ENCODE measurements at regions not wholly inside any gene's neighbourhood (a gene's known extent, or its start where the extent isn't known, plus 50 kb on each side); places are given as distances from the start of the nearest gene placed in this dataset.
"Not testable (repeated sequence)": the region's sequence is repeated elsewhere in the genome, so short reads cannot be mapped to it uniquely, and the experiment has no call there.

GRCh38 chr17:63189082-63189481 lies 223.0 kb downstream of the TANC2 start:
- DNase-seq: no peak

DNA sequence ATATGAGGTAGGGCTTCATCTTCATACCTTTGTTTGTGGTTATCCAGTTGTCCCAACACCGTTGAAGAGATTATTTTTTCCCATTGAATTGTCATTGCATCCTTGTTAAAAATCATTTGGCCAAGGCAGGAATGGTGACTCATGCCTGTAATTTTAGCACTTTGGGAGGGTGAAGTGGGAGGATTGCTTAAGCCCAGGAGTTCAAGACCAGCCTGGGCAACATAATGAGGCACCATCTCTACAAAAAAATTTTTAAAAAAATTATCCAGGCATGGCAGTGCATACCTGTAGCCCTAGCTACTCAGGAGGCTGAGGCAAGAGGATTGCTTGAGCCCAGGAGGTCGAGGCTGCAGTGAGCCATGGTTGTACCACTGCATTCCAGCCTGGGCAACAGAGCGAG lies 223.9 kb downstream of the TANC2 start:
- DNase-seq: no peak

DNA sequence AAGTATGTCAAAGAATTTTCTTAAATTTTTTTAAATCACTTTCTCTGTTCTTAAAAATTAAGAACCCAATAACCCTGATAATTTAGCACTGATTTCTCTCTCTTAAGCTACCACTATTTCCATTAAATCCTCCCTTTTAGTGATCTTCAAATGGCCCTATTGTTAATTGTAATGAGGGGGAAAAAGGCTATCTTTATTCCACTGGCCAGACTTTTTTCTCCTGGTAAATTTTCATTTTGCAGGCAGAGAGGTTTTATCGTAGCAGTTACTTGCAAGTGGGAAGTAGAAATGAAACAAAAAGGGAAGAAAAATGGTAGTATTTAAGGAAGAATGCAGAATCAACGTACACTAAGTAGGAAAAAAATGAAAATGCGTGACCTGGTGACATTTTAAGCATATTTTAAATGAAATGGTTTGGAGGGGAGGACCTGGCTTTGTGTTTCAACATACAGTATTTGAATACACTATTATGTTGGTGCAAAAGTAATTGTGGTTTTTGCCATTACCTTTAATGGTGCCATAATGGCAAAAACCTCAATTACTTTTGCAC lies 224.9 kb downstream of the TANC2 start:
- DNase-seq: no peak

DNA sequence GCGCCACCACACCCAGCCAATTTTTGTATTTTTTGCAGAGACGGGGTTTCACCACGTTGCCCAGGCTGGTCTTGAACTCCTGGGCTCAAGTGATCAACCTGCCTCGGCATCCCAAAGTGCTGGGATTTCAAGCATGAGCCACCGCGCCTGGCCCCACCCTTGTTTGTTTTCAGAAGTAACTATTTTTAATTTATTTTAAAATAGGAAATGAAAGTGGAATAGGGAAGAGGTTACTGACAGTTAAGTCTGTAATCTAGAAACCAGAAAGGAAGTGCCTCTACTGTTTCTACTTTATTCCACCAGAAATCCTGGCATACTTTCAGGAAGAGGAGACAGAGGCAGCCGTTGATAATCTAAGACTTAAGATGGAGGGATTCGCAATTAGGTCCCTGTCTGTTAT lies 225.6 kb downstream of the TANC2 start:
- DNase-seq: no peak

DNA sequence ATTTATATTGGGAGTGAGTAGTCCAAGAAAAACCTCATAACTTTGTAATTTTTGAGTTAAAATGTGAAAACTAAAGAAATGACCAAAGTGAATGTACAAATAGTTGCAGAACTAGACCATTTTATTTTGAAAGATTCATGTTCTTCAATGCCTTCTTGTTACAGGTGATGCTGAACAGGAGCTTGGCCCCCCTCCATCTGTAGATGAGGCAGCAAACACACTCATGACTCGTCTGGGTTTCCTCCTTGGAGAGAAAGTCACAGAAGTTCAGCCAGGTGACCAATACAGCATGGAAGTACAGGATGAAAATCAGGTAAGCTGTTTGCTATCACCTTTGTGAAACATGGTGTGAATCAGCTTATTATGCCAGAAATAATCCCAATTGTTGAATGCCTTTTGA lies 227.8 kb downstream of the TANC2 start:
- no peak for DNase-seq

- no peak for DNase-seq
Observed at GRCh38 chr17:63196772-63197335, 230.8 kb downstream of the TANC2 start.

GRCh38 chr17:63203652-63204051 lies 237.6 kb downstream of the TANC2 start:
- DNase-seq: no peak

GRCh38 chr17:63221939-63222338 lies 224.2 kb downstream of the CYB561 start:
- DNase-seq: no peak

- DNase-seq: no peak
Observed at GRCh38 chr17:63222655-63223054, 223.5 kb downstream of the CYB561 start.

- no peak for DNase-seq
Observed at GRCh38 chr17:63223212-63223911, 222.7 kb downstream of the CYB561 start.

DNA sequence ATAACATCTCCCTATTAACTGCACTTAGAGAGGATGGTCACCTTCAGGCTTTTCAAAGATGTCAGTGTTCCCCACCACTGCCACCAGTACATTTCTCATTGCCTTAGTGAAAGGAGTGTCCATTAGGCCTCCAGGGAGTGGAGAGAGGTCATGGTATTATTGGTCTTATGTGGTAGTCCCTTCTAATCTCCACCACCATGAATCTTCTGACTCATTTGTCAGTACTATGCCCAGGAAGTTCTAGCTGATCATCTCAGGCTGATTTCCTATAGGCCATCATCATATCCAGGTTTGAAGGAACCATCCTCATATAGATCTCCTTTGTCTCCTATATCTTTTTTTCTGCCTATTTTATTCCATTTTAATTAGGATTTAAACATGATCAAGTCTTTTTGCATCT lies 221.5 kb downstream of the CYB561 start:
- no peak for DNase-seq

GRCh38 chr17:63226720-63227119 lies 219.4 kb downstream of the CYB561 start:
- not testable (repeated sequence) for DNase-seq

DNA sequence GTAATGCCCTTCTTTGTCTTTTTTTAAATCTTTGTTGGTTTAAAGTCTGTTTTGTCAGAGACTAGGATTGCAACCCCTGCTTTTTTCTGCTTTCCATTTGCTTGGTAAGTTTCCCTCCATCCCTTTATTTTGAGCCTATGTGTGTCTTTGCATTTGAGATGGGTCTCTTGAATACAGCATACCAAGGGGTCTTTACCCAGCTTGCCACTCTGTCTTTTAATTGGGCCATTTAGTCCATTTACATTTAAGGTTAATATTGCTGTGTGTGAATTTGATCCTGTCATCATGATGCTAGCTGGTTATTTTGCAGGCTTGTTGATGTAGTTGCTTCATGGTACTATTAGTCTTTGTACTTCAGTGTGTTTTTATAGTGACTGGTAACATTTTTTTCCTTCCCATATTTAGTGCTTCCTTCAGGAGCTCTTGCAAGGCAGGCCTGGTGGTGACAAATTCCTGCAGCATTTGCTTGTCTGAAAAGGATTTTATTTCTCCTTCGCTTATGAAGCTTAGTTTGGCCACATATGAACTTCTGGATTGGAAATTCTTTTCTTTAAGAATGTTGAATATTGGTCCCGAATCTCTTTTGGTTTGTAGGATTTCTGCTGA lies 215.0 kb downstream of the CYB561 start:
- not testable (repeated sequence) for DNase-seq

DNA sequence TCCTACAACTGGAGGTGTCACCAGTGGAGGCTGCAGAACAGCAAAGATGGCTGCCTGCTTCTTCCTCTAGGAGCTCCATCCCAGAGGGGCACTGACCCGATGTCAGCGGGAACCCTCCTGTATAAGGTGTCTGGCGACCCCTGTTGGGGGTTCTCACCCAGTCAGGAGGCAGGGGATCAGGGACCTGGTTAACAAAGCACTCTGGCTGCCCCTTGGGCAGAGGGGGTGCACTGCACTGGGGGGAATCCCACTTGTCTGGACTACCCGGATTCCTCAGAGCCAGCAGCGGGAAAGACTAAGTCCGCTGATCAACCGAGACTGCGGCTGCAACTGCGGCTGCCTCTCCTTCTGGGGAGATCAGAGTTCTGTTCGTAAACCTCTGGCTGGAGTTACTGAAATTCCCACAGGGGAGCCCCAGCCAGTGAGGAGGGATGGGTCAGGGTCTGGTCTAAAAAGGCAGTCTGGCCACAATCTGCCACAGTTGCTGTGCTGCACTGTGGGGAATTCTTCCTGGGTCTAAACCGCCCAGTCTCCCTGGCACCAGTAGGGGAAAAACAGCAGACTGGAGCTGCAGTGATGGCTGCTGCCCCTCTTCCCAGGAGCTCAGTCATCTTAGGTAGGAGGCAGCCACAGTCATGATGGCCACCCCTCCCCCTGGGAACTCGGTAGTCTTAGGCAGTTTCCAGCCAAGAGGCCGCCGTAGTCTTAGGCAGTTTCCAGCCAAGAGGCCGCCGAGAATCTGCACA lies 213.4 kb downstream of the CYB561 start:
- no peak for DNase-seq

- no peak for DNase-seq
Observed at GRCh38 chr17:63240106-63240505, 206.0 kb downstream of the CYB561 start.

DNA sequence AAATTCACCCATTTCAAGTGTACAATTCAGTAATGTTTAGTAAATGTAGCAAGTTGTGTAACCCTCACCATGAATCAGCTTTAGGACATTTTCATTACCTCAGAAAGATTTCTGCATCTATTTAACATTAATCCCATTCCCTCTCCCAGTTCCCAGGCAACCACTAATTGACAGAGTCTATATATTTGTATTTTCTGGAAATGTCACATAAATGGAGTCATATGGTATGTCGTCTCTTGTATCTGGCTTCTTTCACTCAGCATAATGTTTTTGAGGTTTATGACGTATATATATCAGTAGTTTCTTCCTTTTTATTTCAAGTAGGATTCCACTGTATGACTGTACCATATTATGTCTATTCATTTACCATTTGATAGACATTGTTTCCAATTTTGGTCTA lies 199.8 kb downstream of the CYB561 start:
- DNase-seq: no peak

GRCh38 chr17:63247706-63248105 lies 198.4 kb downstream of the CYB561 start:
- no peak for DNase-seq

GRCh38 chr17:63249256-63250004 lies 196.7 kb downstream of the CYB561 start:
- DNase-seq: peak; percentile 77

DNA sequence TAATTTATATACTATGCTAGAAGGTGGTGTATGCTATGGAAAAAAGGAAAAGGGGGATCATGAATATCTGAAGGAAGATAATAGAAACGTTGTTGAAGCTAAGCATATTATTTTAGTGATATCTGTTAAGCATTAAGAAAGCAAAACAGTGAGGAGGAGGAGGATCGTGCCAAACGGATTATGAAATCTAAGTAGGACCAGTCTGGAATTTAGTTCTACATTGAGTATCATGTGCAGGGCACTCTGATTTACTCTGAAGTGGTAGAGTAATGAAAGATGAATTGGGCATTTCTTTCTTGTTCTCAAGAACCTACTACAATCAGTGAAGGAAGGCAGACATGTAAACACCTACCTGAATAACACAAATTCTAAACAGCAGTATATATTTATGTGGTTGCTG lies 195.3 kb downstream of the CYB561 start:
- no peak for DNase-seq

- peak; percentile 24 for DNase-seq
Observed at GRCh38 chr17:63258785-63259184, 187.3 kb downstream of the CYB561 start.

GRCh38 chr17:63262751-63263476 lies 183.2 kb downstream of the CYB561 start:
- no peak for DNase-seq

DNA sequence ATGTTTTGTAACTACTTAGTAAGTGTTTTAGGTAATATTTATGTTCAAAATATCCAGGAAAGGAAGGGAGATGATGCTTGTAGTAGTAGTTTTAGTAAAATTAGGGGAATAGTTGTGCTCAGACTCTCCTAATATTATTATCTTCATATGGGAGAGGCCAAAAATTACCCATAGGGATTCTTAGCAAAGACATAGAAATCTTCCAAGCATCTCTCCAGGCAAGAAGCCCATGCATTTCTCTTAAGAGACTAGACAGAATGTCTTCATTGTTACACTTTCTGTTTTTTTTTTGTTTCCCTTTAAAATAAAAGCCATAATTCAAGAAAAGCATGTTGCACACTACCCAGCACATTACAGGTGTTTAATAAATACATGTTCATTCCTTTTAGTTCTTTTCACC lies 180.6 kb downstream of the CYB561 start:
- DNase-seq: no peak
